ENCODE measurements at regions not wholly inside any gene's neighbourhood (a gene's known extent, or its start where the extent isn't known, plus 50 kb on each side); places are given as distances from the start of the nearest gene placed in this dataset.

DNA sequence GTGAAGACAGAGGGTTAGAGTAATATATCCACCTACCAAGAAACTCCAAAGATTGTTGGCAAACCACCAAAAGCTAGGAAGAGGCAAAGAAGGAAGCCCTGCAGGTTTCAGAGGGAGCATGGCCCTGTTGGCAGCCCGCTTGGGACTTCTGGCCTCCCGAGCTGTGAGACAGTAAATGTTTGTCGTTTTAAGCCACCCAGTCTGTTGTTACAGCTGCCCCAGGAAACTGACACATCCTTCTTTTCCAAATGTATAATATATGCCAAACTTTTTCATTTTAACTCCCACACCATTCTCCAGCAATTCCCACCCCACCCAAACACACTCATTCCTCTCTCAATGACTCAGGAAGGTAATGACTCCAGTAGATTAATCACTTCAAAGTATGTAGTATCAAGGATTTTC is 74.0 kb downstream of the RPS29 start:
- TF ChIP-seq CTCF (IDR thresholded peaks at IDR 0.05) = no peak
- H3K27me3 ChIP-seq (ENCODE audit: control insufficient read depth in 2 of 2, insufficient read depth in 2 of 2, low read length in 2 of 2) = no peaks in the 10 kb centered on the region
- no peak overlapping the region for H3K27ac ChIP-seq (ENCODE audit: low read depth in 1 of 2, low read length in 2 of 2)
- Mint-ChIP-seq H3K27me3 (ENCODE audit: low read depth in 3 of 3) (no peaks in the 10 kb centered on the region), H3K4me1 (no peaks in the 10 kb centered on the region), H3K9me3 (peaks cover 0 to 14% (median 2%) of the 10 kb centered on the region in 7 donors), H3K27ac (no peak overlapping the region), H3K4me3 (no peak overlapping the region), H3K36me3 (no peaks in the 10 kb centered on the region)
- 72% methylated on average over 2 of the region's 3 CpGs for WGBS (ENCODE audit: insufficient coverage)
- intact Hi-C loops (cut with micrococcal nuclease) = no loop called here
- no peaks in the 10 kb centered on the region for H3K36me3 ChIP-seq (replicated peaks in 1 of 2; ENCODE audit: control insufficient read depth in 1 of 2, insufficient read depth in 2 of 2, low read length in 2 of 2)
- no peaks in the 10 kb centered on the region for H4K20me1 ChIP-seq (ENCODE audit: insufficient read depth, low read length)
- H3K79me2 ChIP-seq (ENCODE audit: insufficient read depth, low read length) = no peaks in the 10 kb centered on the region
- no peak overlapping the region for H3K4me3 ChIP-seq (replicated peaks in 1 of 3; ENCODE audit: low read depth in 2 of 3, low read length in 3 of 3)
- H3K4me1 ChIP-seq (ENCODE audit: control insufficient read depth in 1 of 2, insufficient read depth in 2 of 2, low read length in 2 of 2) = no peaks in the 10 kb centered on the region
- H2AFZ ChIP-seq (ENCODE audit: insufficient read depth, low read depth, low read length, poor library complexity, severe bottlenecking) = no peak overlapping the region
- DNase-seq = no peak
- no peaks in the 10 kb centered on the region for H3K9me3 ChIP-seq (replicated peaks in 1 of 2; ENCODE audit: control insufficient read depth in 1 of 2, insufficient read depth in 1 of 2, low read length in 2 of 2)
- no peak overlapping the region for H3K4me2 ChIP-seq (replicated peaks; ENCODE audit: extremely low read depth, low read length, poor library complexity, severe bottlenecking)
- H3K9ac ChIP-seq (ENCODE audit: insufficient read depth, low read length, poor library complexity, severe bottlenecking) = no peak overlapping the region

- peaks cover 5% of the 10 kb centered on the region for H3K4me1 Mint-ChIP-seq
- H3K27ac Mint-ChIP-seq = no peak overlapping the region
- peaks cover 0 to 14% (median 2%) of the 10 kb centered on the region in 7 donors for H3K9me3 Mint-ChIP-seq
- intact Hi-C loops (cut with micrococcal nuclease) = no loop called here
- Histone ChIP-seq H4K20me1 (ENCODE audit: insufficient read depth, low read length) (no peaks in the 10 kb centered on the region), H3K9me3 (replicated peaks in 1 of 2; ENCODE audit: control insufficient read depth in 1 of 2, insufficient read depth in 1 of 2, low read length in 2 of 2) (no peaks in the 10 kb centered on the region), H3K27me3 (ENCODE audit: control insufficient read depth in 2 of 2, insufficient read depth in 2 of 2, low read length in 2 of 2) (no peaks in the 10 kb centered on the region), H3K27ac (ENCODE audit: low read depth in 1 of 2, low read length in 2 of 2) (no peak overlapping the region), H3K9ac (ENCODE audit: insufficient read depth, low read length, poor library complexity, severe bottlenecking) (no peak overlapping the region), H3K4me3 (replicated peaks in 1 of 3; ENCODE audit: low read depth in 2 of 3, low read length in 3 of 3) (no peak overlapping the region), H3K36me3 (replicated peaks in 1 of 2; ENCODE audit: control insufficient read depth in 1 of 2, insufficient read depth in 2 of 2, low read length in 2 of 2) (no peaks in the 10 kb centered on the region), H2AFZ (ENCODE audit: insufficient read depth, low read depth, low read length, poor library complexity, severe bottlenecking) (no peak overlapping the region), H3K79me2 (ENCODE audit: insufficient read depth, low read length) (no peaks in the 10 kb centered on the region), H3K4me2 (replicated peaks; ENCODE audit: extremely low read depth, low read length, poor library complexity, severe bottlenecking) (no peak overlapping the region), H3K4me1 (ENCODE audit: control insufficient read depth in 1 of 2, insufficient read depth in 2 of 2, low read length in 2 of 2) (no peaks in the 10 kb centered on the region)
- DNase-seq = no peak
- H3K36me3 Mint-ChIP-seq = no peaks in the 10 kb centered on the region
- no peaks in the 10 kb centered on the region for H3K27me3 Mint-ChIP-seq (ENCODE audit: low read depth in 3 of 3)
- TF ChIP-seq CTCF (IDR thresholded peaks at IDR 0.05) = no peak
- H3K4me3 Mint-ChIP-seq = no peak overlapping the region
These were observed 78.1 kb downstream of the RPS29 start for GRCh38 chr14:49508124-49508523.
